Stimulated activated memory B cell treated with anti-CD40 and anti-IgM and Interleukin-4, amounts not matched to agents 10 μg/mL and 1 μg/mL and 100 μg/mL, for 72 hours (primary cell): ENCODE measurements at regions not wholly inside any gene's neighbourhood (a gene's known extent, or its start where the extent isn't known, plus 50 kb on each side); places are given as distances from the start of the nearest gene placed in this dataset.
"Not testable (repeated sequence)": the region's sequence is repeated elsewhere in the genome, so short reads cannot be mapped to it uniquely, and the experiment has no call there.

Source experiments
- ATAC-seq: fragments of 150-1000 bp; cut with Tn5 transposase; 2 replicates; pipeline ENCODE4 v1.10.0; 2021
- H3K27ac Mint-ChIP-seq: one replicate; pipeline ENCODE4 v1.8.0; 2022; ENCODE audit warnings: mild to moderate bottlenecking, mixed read lengths
- H3K27me3 Mint-ChIP-seq: one replicate; pipeline ENCODE4 v1.8.0; 2022; ENCODE audit warnings: mixed read lengths
- H3K36me3 Mint-ChIP-seq: one replicate; pipeline ENCODE4 v1.8.0; 2022; ENCODE audit warnings: mixed read lengths
- H3K4me1 Mint-ChIP-seq: one replicate; pipeline ENCODE4 v1.8.0; 2022; ENCODE audit warnings: mixed read lengths
- H3K4me3 Mint-ChIP-seq: one replicate; pipeline ENCODE4 v1.8.0; 2022; ENCODE audit warnings: mild to moderate bottlenecking, moderate library complexity, mixed read lengths
- H3K9me3 Mint-ChIP-seq: one replicate; pipeline ENCODE4 v1.8.0; 2022; ENCODE audit warnings: mixed read lengths

DNA sequence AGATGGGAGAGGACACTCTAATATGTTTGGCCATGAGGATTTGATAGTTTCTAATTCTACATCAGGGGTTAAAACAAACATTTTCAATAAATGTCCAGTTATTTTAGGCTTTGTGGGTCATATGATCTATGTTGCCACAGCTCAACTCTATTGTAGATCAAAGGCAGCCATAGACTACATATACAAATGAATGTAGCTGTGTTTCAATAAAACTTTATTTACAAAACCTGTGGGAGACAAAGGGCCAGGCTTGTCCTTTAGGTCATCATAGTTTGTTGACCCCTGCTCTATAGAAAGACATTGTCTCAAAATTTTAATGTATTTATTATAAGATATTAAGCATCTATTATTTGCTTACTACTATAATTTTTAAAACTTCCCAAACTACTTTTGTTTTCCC, 325.4 kb upstream of the MEF2C start:
- H3K4me1 Mint-ChIP-seq: peaks cover 4% of the 10 kb centered on the region
- no peak overlapping the region for H3K27ac Mint-ChIP-seq
- no peaks in the 10 kb centered on the region for H3K36me3 Mint-ChIP-seq

GRCh38 chr5:89204756-89205155, 321.8 kb upstream of the MEF2C start:
- Mint-ChIP-seq H3K27me3 (no peaks in the 10 kb centered on the region), H3K9me3 (peaks cover 5% of the 10 kb centered on the region), H3K4me1 (no peaks in the 10 kb centered on the region), H3K27ac (no peak overlapping the region), H3K36me3 (peaks cover 6% of the 10 kb centered on the region), H3K4me3 (no peak overlapping the region)
- ATAC-seq: no peak

More for the DNA sequence above, 325.4 kb upstream of the MEF2C start:
- Mint-ChIP-seq H3K27me3 (no peaks in the 10 kb centered on the region), H3K4me3 (no peak overlapping the region), H3K9me3 (peaks cover 2% of the 10 kb centered on the region)
- no peak for ATAC-seq

DNA sequence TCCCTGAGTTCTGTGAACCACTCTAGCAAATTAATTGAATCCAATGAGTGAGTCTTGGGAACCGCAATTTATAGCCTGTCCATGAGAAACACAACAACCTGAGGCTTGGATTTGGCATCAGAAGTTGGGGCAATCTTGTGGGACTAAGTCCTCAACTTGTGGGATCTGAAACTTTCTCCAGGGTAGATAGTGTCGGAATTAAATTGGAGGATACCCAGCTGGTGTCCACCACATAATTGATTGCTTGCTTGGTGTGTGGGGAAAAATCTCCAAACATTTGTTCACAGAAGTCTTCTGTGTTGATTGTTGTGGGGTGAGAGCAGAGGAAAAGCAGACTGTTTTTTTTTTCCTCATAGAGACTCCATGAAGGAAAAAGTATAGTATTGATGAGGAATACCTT, 320.6 kb upstream of the MEF2C start:
- Mint-ChIP-seq H3K27me3 (no peaks in the 10 kb centered on the region), H3K4me3 (no peak overlapping the region), H3K4me1 (no peaks in the 10 kb centered on the region), H3K27ac (no peak overlapping the region), H3K9me3 (peaks cover 12% of the 10 kb centered on the region), H3K36me3 (peaks cover 16% of the 10 kb centered on the region)
- ATAC-seq: no peak

- no peak overlapping the region for H3K4me3 Mint-ChIP-seq
- peaks cover 21% of the 10 kb centered on the region for H3K9me3 Mint-ChIP-seq
- no peaks in the 10 kb centered on the region for H3K4me1 Mint-ChIP-seq
- ATAC-seq: no peak
- H3K27me3 Mint-ChIP-seq: no peaks in the 10 kb centered on the region
- peaks cover 35% of the 10 kb centered on the region for H3K36me3 Mint-ChIP-seq
- no peak overlapping the region for H3K27ac Mint-ChIP-seq
Measured at GRCh38 chr5:89200899-89201298, 317.9 kb upstream of the MEF2C start.

GRCh38 chr5:89199306-89199705, 316.3 kb upstream of the MEF2C start:
- no peak for ATAC-seq
- Mint-ChIP-seq H3K27ac (no peak overlapping the region), H3K36me3 (peaks cover 35% of the 10 kb centered on the region), H3K9me3 (peaks cover 26% of the 10 kb centered on the region), H3K27me3 (no peaks in the 10 kb centered on the region), H3K4me3 (no peak overlapping the region), H3K4me1 (no peaks in the 10 kb centered on the region)

DNA sequence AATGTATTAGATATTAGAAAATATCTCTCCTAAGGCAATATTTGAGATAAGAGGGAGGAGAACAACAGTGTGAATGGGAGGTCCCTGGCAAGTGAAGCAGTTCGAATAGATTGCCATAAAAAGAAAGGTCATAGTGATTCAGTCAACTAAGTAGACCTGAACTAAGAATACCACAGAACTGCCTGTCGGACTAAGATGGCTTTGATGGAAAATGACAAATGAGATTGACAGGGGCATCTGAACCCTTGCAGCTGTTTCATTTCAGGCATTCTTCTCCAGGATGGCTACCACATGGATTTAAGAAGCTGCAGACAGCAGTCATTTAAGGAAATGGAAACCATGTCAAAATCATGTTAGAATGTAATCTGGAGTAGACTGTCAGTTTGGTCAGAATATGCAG, 308.4 kb upstream of the MEF2C start:
- H3K4me1 Mint-ChIP-seq: no peaks in the 10 kb centered on the region

GRCh38 chr5:89190515-89191265, 307.7 kb upstream of the MEF2C start:
- Mint-ChIP-seq H3K9me3 (peaks cover 5% of the 10 kb centered on the region), H3K36me3 (no peaks in the 10 kb centered on the region), H3K4me1 (no peaks in the 10 kb centered on the region), H3K27me3 (no peaks in the 10 kb centered on the region), H3K27ac (no peak overlapping the region), H3K4me3 (no peak overlapping the region)
- no peak for ATAC-seq

More for the DNA sequence above, 308.4 kb upstream of the MEF2C start:
- Mint-ChIP-seq H3K4me3 (no peak overlapping the region), H3K27me3 (no peaks in the 10 kb centered on the region), H3K9me3 (peaks cover 5% of the 10 kb centered on the region), H3K36me3 (no peaks in the 10 kb centered on the region), H3K27ac (no peak overlapping the region)
- no peak for ATAC-seq

- Mint-ChIP-seq H3K36me3 (no peaks in the 10 kb centered on the region), H3K4me3 (no peak overlapping the region), H3K27me3 (no peaks in the 10 kb centered on the region), H3K27ac (no peak overlapping the region), H3K4me1 (no peaks in the 10 kb centered on the region), H3K9me3 (no peaks in the 10 kb centered on the region)
- ATAC-seq: no peak
Measured at GRCh38 chr5:89187883-89188465, 305.0 kb upstream of the MEF2C start.

DNA sequence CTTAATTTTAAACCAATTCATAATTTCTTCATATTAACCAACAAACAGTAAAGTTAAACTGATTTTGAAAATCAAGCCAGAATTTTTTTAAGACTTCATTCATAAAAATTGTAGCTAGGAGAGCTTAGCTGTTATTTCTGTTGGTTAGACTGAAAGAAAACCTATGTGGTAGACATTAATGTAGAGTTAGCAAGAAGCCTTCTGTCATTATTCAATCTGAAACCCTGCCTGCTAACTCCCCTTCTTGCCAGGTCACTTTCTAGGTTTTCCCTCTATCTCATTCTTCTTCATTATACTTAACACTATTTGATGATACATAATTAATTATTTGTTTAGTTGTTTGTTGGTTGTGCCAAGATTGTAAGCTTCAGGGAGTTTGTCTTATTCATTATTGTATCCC, 304.3 kb upstream of the MEF2C start:
- Mint-ChIP-seq H3K27me3 (no peaks in the 10 kb centered on the region), H3K9me3 (no peaks in the 10 kb centered on the region), H3K4me3 (no peak overlapping the region), H3K27ac (no peak overlapping the region), H3K36me3 (no peaks in the 10 kb centered on the region), H3K4me1 (no peaks in the 10 kb centered on the region)
- ATAC-seq: no peak

- ATAC-seq: no peak
- no peaks in the 10 kb centered on the region for H3K27me3 Mint-ChIP-seq
- no peaks in the 10 kb centered on the region for H3K4me1 Mint-ChIP-seq
- H3K27ac Mint-ChIP-seq: peak overlapping the region; percentile 38
- H3K4me3 Mint-ChIP-seq: no peak overlapping the region
- H3K9me3 Mint-ChIP-seq: no peaks in the 10 kb centered on the region
- H3K36me3 Mint-ChIP-seq: no peaks in the 10 kb centered on the region
Measured at GRCh38 chr5:89181546-89181945, 298.6 kb upstream of the MEF2C start.

GRCh38 chr5:89179731-89180130, 296.7 kb upstream of the MEF2C start:
- no peak overlapping the region for H3K4me3 Mint-ChIP-seq
- H3K36me3 Mint-ChIP-seq: no peaks in the 10 kb centered on the region
- no peak overlapping the region for H3K27ac Mint-ChIP-seq
- H3K9me3 Mint-ChIP-seq: no peaks in the 10 kb centered on the region
- no peaks in the 10 kb centered on the region for H3K4me1 Mint-ChIP-seq
- H3K27me3 Mint-ChIP-seq: no peaks in the 10 kb centered on the region
- no peak for ATAC-seq

DNA sequence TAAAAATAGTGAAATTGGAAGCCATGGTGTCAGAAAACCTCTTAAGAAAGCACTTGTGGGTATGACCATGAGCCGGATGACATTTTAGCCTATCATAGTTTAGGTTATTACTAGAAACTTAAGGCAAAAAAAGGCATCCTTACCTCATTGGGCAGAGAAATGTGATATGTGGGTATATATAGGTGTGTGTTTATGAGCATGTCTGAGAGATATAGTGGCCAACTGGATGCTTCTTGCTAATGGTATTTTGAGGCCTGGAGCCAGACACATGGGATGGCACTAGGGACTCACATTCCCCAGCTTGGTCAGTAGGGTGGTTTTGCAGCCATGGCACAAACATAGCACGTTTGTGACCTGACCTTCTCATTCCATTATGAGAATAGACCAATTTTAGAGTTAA, 295.6 kb upstream of the MEF2C start:
- H3K4me1 Mint-ChIP-seq: no peaks in the 10 kb centered on the region
- no peaks in the 10 kb centered on the region for H3K9me3 Mint-ChIP-seq
- H3K36me3 Mint-ChIP-seq: no peaks in the 10 kb centered on the region
- no peaks in the 10 kb centered on the region for H3K27me3 Mint-ChIP-seq
- ATAC-seq: no peak
- no peak overlapping the region for H3K4me3 Mint-ChIP-seq
- no peak overlapping the region for H3K27ac Mint-ChIP-seq

DNA sequence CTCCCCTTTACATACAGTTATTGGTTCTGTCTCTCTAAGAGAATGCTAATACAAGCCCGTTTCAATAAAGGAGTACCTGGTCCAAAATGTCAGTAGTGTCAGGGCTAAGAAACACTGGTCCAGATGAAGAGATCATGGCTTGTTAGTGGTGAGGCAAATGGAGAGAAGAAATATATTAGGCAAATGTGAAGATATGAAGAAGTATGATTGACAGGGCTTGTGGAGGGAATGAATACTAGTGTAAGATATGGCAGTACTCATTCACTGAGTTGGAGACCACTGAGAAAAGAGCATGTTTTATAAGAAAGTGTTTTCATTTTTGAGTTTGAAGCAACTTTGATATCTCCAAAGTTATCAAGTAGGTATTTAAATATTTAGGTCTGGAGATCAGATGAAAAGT, 290.5 kb upstream of the MEF2C start:
- peak overlapping the region; percentile 1 for H3K27ac Mint-ChIP-seq
- H3K36me3 Mint-ChIP-seq: no peaks in the 10 kb centered on the region
- no peak for ATAC-seq
- no peaks in the 10 kb centered on the region for H3K27me3 Mint-ChIP-seq
- no peak overlapping the region for H3K4me3 Mint-ChIP-seq
- H3K9me3 Mint-ChIP-seq: no peaks in the 10 kb centered on the region
- H3K4me1 Mint-ChIP-seq: peaks cover 9% of the 10 kb centered on the region

GRCh38 chr5:89168766-89169165, 285.8 kb upstream of the MEF2C start:
- Mint-ChIP-seq H3K9me3 (peaks cover 3% of the 10 kb centered on the region), H3K27me3 (no peaks in the 10 kb centered on the region), H3K36me3 (no peaks in the 10 kb centered on the region), H3K4me3 (no peak overlapping the region), H3K27ac (peak overlapping the region; percentile 37), H3K4me1 (peaks cover 14% of the 10 kb centered on the region)
- ATAC-seq: peak; percentile 89

GRCh38 chr5:89164703-89165102, 281.7 kb upstream of the MEF2C start:
- not testable (repeated sequence) for H3K9me3 Mint-ChIP-seq, H3K27ac Mint-ChIP-seq, ATAC-seq, H3K27me3 Mint-ChIP-seq, H3K36me3 Mint-ChIP-seq, H3K4me3 Mint-ChIP-seq
- peaks cover 14% of the 10 kb centered on the region for H3K4me1 Mint-ChIP-seq

- peaks cover 15% of the 10 kb centered on the region for H3K36me3 Mint-ChIP-seq
- H3K4me1 Mint-ChIP-seq: no peaks in the 10 kb centered on the region
- H3K9me3 Mint-ChIP-seq: peaks cover 6% of the 10 kb centered on the region
- H3K4me3 Mint-ChIP-seq: no peak overlapping the region
- H3K27ac Mint-ChIP-seq: no peak overlapping the region
- ATAC-seq: no peak
- H3K27me3 Mint-ChIP-seq: no peaks in the 10 kb centered on the region
Measured at GRCh38 chr5:89156226-89156625, 273.2 kb upstream of the MEF2C start.
